ENCODE measurements at regions not wholly inside any gene's neighbourhood (a gene's known extent, or its start where the extent isn't known, plus 50 kb on each side); places are given as distances from the start of the nearest gene placed in this dataset.

DNA sequence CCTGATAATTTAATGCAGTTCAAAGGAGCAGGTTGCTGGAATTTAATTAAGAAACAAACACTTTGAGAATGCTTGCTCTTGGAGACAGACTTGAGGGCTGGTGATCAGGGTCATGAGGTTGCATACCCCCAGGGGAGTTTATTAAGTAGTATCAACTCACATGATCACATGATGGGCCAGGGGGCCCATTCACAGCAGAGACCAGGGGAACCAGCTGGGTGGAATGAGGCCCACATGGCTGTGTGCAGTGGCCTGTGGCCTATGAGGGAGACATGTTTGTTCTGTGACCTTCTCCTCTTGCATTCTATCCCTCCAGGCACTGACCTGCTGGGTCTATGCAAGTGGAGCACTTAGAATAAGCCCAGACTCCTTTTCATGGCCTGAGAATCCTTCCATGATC is 266.6 kb upstream of the PWP1 start:
- Histone ChIP-seq H3K14ac (ENCODE audit: low read length in 2 of 2) (no peak overlapping the region), H4K8ac (ENCODE audit: low read length) (no peak overlapping the region), H3K79me1 (replicated peaks; ENCODE audit: low read length, poor library complexity, severe bottlenecking) (no peaks in the 10 kb centered on the region), H2BK12ac (ENCODE audit: low read length in 2 of 2) (no peak overlapping the region), H2AFZ (ENCODE audit: low read depth, low read length) (no peak overlapping the region), H3K27ac (ENCODE audit: low read length, poor library complexity, severe bottlenecking) (peak overlapping the region; percentile 10), H2BK120ac (ENCODE audit: low read depth, low read length) (no peak overlapping the region), H3K18ac (ENCODE audit: low read depth in 1 of 2, low read length in 2 of 2) (no peak overlapping the region), H2BK5ac (ENCODE audit: low read depth, low read length, poor library complexity, severe bottlenecking) (no peak overlapping the region), H3K9ac (ENCODE audit: low read length) (no peak overlapping the region), H3K27me3 (ENCODE audit: control insufficient read depth in 1 of 2, insufficient read depth in 1 of 2, low read length in 2 of 2) (no peaks in the 10 kb centered on the region), H3K23ac (ENCODE audit: low read length in 2 of 2) (no peak overlapping the region), H2AK5ac (ENCODE audit: low read length, severe bottlenecking) (peak overlapping the region; percentile 23), H3K4me3 (ENCODE audit: insufficient read depth in 1 of 2, low read depth in 1 of 2, low read length in 2 of 2) (no peak overlapping the region), H4K91ac (ENCODE audit: low read length) (no peak overlapping the region), H3K9me3 (ENCODE audit: control insufficient read depth, low read length) (no peaks in the 10 kb centered on the region), H3K36me3 (ENCODE audit: control insufficient read depth in 1 of 2, insufficient read depth in 2 of 2, low read depth in 1 of 2, low read length in 2 of 2) (no peaks in the 10 kb centered on the region), H3K4me2 (ENCODE audit: low read length, poor library complexity, severe bottlenecking) (no peak overlapping the region), H3K4me1 (ENCODE audit: control insufficient read depth, insufficient read depth, low read depth, low read length) (peaks cover 13% of the 10 kb centered on the region), H2BK15ac (ENCODE audit: low read depth, poor library complexity, severe bottlenecking) (no peak overlapping the region), H3K4ac (ENCODE audit: low read depth in 1 of 2, low read length in 2 of 2) (no peak overlapping the region)
- no peak for DNase-seq

GRCh38 chr12:107423531-107423930 is 262.1 kb upstream of the PWP1 start:
- no peaks in the 10 kb centered on the region for H3K36me3 ChIP-seq (ENCODE audit: control insufficient read depth in 1 of 2, insufficient read depth in 2 of 2, low read depth in 1 of 2, low read length in 2 of 2)
- no peak overlapping the region for H3K23ac ChIP-seq (ENCODE audit: low read length in 2 of 2)
- 66% methylated on average over 4 of the region's 5 CpGs for WGBS

GRCh38 chr12:107429006-107429705 is 256.4 kb upstream of the PWP1 start:
- Histone ChIP-seq H2AK5ac (ENCODE audit: low read length, severe bottlenecking) (no peak overlapping the region), H3K4me3 (ENCODE audit: insufficient read depth in 1 of 2, low read depth in 1 of 2, low read length in 2 of 2) (no peak overlapping the region), H2AFZ (ENCODE audit: low read depth, low read length) (no peak overlapping the region), H2BK12ac (ENCODE audit: low read length in 2 of 2) (no peak overlapping the region), H3K27ac (ENCODE audit: low read length, poor library complexity, severe bottlenecking) (no peak overlapping the region), H3K9me3 (ENCODE audit: control insufficient read depth, low read length) (no peaks in the 10 kb centered on the region), H3K79me1 (replicated peaks; ENCODE audit: low read length, poor library complexity, severe bottlenecking) (no peaks in the 10 kb centered on the region), H3K36me3 (ENCODE audit: control insufficient read depth in 1 of 2, insufficient read depth in 2 of 2, low read depth in 1 of 2, low read length in 2 of 2) (no peaks in the 10 kb centered on the region), H4K8ac (ENCODE audit: low read length) (no peak overlapping the region), H3K4ac (ENCODE audit: low read depth in 1 of 2, low read length in 2 of 2) (no peak overlapping the region), H3K14ac (ENCODE audit: low read length in 2 of 2) (no peak overlapping the region), H2BK15ac (ENCODE audit: low read depth, poor library complexity, severe bottlenecking) (no peak overlapping the region), H3K9ac (ENCODE audit: low read length) (no peak overlapping the region), H3K4me1 (ENCODE audit: control insufficient read depth, insufficient read depth, low read depth, low read length) (peaks cover 8% of the 10 kb centered on the region), H4K91ac (ENCODE audit: low read length) (no peak overlapping the region), H3K4me2 (ENCODE audit: low read length, poor library complexity, severe bottlenecking) (no peak overlapping the region), H3K18ac (ENCODE audit: low read depth in 1 of 2, low read length in 2 of 2) (no peak overlapping the region), H2BK120ac (ENCODE audit: low read depth, low read length) (no peak overlapping the region), H3K23ac (ENCODE audit: low read length in 2 of 2) (no peak overlapping the region), H3K27me3 (ENCODE audit: control insufficient read depth in 1 of 2, insufficient read depth in 1 of 2, low read length in 2 of 2) (peaks cover 0 to 3% of the 10 kb centered on the region in 2 experiments), H2BK5ac (ENCODE audit: low read depth, low read length, poor library complexity, severe bottlenecking) (no peak overlapping the region)
- DNase-seq, result no peak
- WGBS, result 62% methylated on average over 7 of the region's 7 CpGs

More at GRCh38 chr12:107423531-107423930, 262.1 kb upstream of the PWP1 start:
- H2BK120ac ChIP-seq (ENCODE audit: low read depth, low read length), result no peak overlapping the region
- no peak overlapping the region for H2BK15ac ChIP-seq (ENCODE audit: low read depth, poor library complexity, severe bottlenecking)
- no peak overlapping the region for H3K4ac ChIP-seq (ENCODE audit: low read depth in 1 of 2, low read length in 2 of 2)
- H4K8ac ChIP-seq (ENCODE audit: low read length), result no peak overlapping the region
- peaks cover 0 to 3% of the 10 kb centered on the region in 2 experiments for H3K27me3 ChIP-seq (ENCODE audit: control insufficient read depth in 1 of 2, insufficient read depth in 1 of 2, low read length in 2 of 2)
- no peak overlapping the region for H3K9ac ChIP-seq (ENCODE audit: low read length)
- H3K9me3 ChIP-seq (ENCODE audit: control insufficient read depth, low read length), result no peaks in the 10 kb centered on the region
- H3K14ac ChIP-seq (ENCODE audit: low read length in 2 of 2), result no peak overlapping the region
- peak overlapping the region; percentile 27 for H2AK5ac ChIP-seq (ENCODE audit: low read length, severe bottlenecking)
- no peak overlapping the region for H3K4me3 ChIP-seq (ENCODE audit: insufficient read depth in 1 of 2, low read depth in 1 of 2, low read length in 2 of 2)
- H3K27ac ChIP-seq (ENCODE audit: low read length, poor library complexity, severe bottlenecking), result no peak overlapping the region
- peaks cover 10% of the 10 kb centered on the region for H3K4me1 ChIP-seq (ENCODE audit: control insufficient read depth, insufficient read depth, low read depth, low read length)
- no peak overlapping the region for H2BK5ac ChIP-seq (ENCODE audit: low read depth, low read length, poor library complexity, severe bottlenecking)
- no peak overlapping the region for H3K18ac ChIP-seq (ENCODE audit: low read depth in 1 of 2, low read length in 2 of 2)
- H2BK12ac ChIP-seq (ENCODE audit: low read length in 2 of 2), result no peak overlapping the region
- no peak overlapping the region for H3K4me2 ChIP-seq (ENCODE audit: low read length, poor library complexity, severe bottlenecking)
- no peak for DNase-seq
- H3K79me1 ChIP-seq (replicated peaks; ENCODE audit: low read length, poor library complexity, severe bottlenecking), result no peaks in the 10 kb centered on the region
- no peak overlapping the region for H2AFZ ChIP-seq (ENCODE audit: low read depth, low read length)
- H4K91ac ChIP-seq (ENCODE audit: low read length), result no peak overlapping the region

- Histone ChIP-seq H3K9me3 (ENCODE audit: control insufficient read depth, low read length) (no peaks in the 10 kb centered on the region), H3K4me1 (ENCODE audit: control insufficient read depth, insufficient read depth, low read depth, low read length) (peaks cover 8% of the 10 kb centered on the region), H3K4ac (ENCODE audit: low read depth in 1 of 2, low read length in 2 of 2) (no peak overlapping the region), H3K27me3 (ENCODE audit: control insufficient read depth in 1 of 2, insufficient read depth in 1 of 2, low read length in 2 of 2) (peaks cover 0 to 3% of the 10 kb centered on the region in 2 experiments), H2AK5ac (ENCODE audit: low read length, severe bottlenecking) (no peak overlapping the region), H3K14ac (ENCODE audit: low read length in 2 of 2) (no peak overlapping the region), H4K8ac (ENCODE audit: low read length) (no peak overlapping the region), H3K4me3 (ENCODE audit: insufficient read depth in 1 of 2, low read depth in 1 of 2, low read length in 2 of 2) (no peak overlapping the region), H3K23ac (ENCODE audit: low read length in 2 of 2) (no peak overlapping the region), H3K18ac (ENCODE audit: low read depth in 1 of 2, low read length in 2 of 2) (no peak overlapping the region), H2BK12ac (ENCODE audit: low read length in 2 of 2) (no peak overlapping the region), H3K79me1 (replicated peaks; ENCODE audit: low read length, poor library complexity, severe bottlenecking) (no peaks in the 10 kb centered on the region), H3K36me3 (ENCODE audit: control insufficient read depth in 1 of 2, insufficient read depth in 2 of 2, low read depth in 1 of 2, low read length in 2 of 2) (no peaks in the 10 kb centered on the region), H3K27ac (ENCODE audit: low read length, poor library complexity, severe bottlenecking) (no peak overlapping the region), H2BK120ac (ENCODE audit: low read depth, low read length) (no peak overlapping the region), H3K9ac (ENCODE audit: low read length) (no peak overlapping the region), H2BK5ac (ENCODE audit: low read depth, low read length, poor library complexity, severe bottlenecking) (no peak overlapping the region), H4K91ac (ENCODE audit: low read length) (no peak overlapping the region), H2BK15ac (ENCODE audit: low read depth, poor library complexity, severe bottlenecking) (no peak overlapping the region), H2AFZ (ENCODE audit: low read depth, low read length) (no peak overlapping the region), H3K4me2 (ENCODE audit: low read length, poor library complexity, severe bottlenecking) (no peak overlapping the region)
- no peak for DNase-seq
- WGBS, result no CpG with 5 or more reads among the region's 1 CpG
Observed at GRCh38 chr12:107431942-107432341, 253.7 kb upstream of the PWP1 start.

All from mesenchymal stem cell (in vitro differentiated cells and primary cell).